Omental fat pad (tissue), 3 donors: ENCODE measurements at regions not wholly inside any gene's neighbourhood (a gene's known extent, or its start where the extent isn't known, plus 50 kb on each side); places are given as distances from the start of the nearest gene placed in this dataset.
A peak's percentile ranks its signal among the peaks of the same experiment; 100 is the strongest.

ENCODE experiments used
- ATAC-seq: fragments of 150-250 bp; one replicate; pipeline ENCODE4 v1.9.1; 2016; ENCODE audit warnings: mild to moderate bottlenecking, moderate library complexity; ENCODE audit not compliant: low FRiP score
- DNase-seq: peaks from one replicate; pipeline ENCODE4 v3.0.0-alpha.2; 2019; ENCODE audit warnings: low spot score
- TF ChIP-seq, protein P1 (sequence below), 3 donors: fragments of 450-650 bp; IDR thresholded peaks; one replicate each; pipeline ENCODE4 v1.5.1; 2016 to 2017; ENCODE audit warnings: antibody characterized with exemption in 3 of 3, mild to moderate bottlenecking in 3 of 3, moderate library complexity in 2 of 3

- TF ChIP-seq, protein P1, sequence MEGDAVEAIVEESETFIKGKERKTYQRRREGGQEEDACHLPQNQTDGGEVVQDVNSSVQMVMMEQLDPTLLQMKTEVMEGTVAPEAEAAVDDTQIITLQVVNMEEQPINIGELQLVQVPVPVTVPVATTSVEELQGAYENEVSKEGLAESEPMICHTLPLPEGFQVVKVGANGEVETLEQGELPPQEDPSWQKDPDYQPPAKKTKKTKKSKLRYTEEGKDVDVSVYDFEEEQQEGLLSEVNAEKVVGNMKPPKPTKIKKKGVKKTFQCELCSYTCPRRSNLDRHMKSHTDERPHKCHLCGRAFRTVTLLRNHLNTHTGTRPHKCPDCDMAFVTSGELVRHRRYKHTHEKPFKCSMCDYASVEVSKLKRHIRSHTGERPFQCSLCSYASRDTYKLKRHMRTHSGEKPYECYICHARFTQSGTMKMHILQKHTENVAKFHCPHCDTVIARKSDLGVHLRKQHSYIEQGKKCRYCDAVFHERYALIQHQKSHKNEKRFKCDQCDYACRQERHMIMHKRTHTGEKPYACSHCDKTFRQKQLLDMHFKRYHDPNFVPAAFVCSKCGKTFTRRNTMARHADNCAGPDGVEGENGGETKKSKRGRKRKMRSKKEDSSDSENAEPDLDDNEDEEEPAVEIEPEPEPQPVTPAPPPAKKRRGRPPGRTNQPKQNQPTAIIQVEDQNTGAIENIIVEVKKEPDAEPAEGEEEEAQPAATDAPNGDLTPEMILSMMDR (IDR thresholded peaks at IDR 0.05) = no peak
- no peak for DNase-seq
- no peak for ATAC-seq
Observed at GRCh38 chrX:78429172-78429571, 101.8 kb upstream of the CYSLTR1 start.

DNA sequence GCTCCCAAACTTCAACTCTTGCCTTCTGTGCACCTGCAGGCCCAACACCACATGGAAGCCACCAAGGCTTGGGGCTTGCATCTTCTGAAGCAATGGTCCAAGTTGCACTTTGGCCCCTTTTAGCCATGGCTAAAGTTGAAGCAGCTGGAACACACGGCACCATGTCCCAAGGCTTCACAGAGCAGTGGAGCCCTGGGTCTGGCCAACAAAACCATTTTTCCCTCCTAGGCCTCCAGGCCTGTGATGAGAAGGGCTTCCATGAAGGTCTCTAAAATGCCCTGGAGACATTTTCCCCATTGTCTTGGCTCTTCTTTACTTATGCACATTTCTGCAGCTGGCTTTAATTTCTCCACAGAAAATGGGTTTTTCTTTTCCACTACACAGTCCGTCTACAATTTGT is 61.3 kb upstream of the CYSLTR1 start:
- TF ChIP-seq, protein P1 (IDR thresholded peaks at IDR 0.05) = no peak
- no peak for ATAC-seq
- DNase-seq = no peak

GRCh38 chrX:78387364-78387763 is 60.0 kb upstream of the CYSLTR1 start:
- no peak for ATAC-seq
- TF ChIP-seq, protein P1 (IDR thresholded peaks at IDR 0.05) = no peak

DNA sequence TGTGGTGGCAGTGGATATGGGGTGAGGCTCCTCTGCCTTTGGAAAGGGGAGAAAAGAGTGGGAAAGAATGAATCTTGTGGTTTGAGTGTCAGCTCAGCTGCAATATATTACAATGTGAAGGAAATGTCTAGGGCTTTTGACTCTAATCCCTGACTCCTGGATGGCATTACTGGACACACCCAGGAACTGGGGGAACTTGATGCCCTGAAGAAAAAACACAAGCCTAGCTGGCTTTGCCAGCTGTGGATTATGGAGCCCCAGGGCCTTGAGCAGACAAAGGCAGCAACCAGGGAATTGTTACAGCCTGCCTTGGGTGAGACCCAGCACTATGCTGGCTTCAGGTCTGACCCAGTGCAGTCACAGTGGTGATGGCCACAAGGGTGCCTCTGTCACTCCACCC is 57.1 kb upstream of the CYSLTR1 start:
- no peak for ATAC-seq
- TF ChIP-seq, protein P1 (IDR thresholded peaks at IDR 0.05) = no peak
- DNase-seq = no peak

More at GRCh38 chrX:78387364-78387763, 60.0 kb upstream of the CYSLTR1 start:
- no peak for DNase-seq

DNA sequence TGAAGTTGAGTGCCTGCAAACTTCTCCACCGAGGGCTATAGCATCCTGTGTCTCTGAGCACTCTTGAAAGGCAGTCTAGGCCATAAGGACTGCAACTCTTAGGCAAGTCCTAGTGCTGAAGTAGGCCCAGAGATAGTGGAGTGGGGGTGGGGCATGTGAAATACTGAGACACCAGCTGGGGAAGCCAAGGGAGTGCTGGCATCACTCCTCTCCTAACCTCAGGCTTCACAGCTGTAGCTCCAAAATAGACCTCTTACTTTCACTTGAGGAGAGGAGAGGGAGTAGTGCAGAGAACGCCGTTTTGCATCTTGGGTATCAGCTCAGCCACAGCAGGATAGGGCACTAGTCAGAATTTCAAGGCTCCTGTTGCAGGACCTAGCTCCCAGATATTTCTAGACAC is 56.2 kb upstream of the CYSLTR1 start:
- DNase-seq (no peak), ATAC-seq (no peak)
- TF ChIP-seq, protein P1 (IDR thresholded peaks at IDR 0.05) = no peak

DNA sequence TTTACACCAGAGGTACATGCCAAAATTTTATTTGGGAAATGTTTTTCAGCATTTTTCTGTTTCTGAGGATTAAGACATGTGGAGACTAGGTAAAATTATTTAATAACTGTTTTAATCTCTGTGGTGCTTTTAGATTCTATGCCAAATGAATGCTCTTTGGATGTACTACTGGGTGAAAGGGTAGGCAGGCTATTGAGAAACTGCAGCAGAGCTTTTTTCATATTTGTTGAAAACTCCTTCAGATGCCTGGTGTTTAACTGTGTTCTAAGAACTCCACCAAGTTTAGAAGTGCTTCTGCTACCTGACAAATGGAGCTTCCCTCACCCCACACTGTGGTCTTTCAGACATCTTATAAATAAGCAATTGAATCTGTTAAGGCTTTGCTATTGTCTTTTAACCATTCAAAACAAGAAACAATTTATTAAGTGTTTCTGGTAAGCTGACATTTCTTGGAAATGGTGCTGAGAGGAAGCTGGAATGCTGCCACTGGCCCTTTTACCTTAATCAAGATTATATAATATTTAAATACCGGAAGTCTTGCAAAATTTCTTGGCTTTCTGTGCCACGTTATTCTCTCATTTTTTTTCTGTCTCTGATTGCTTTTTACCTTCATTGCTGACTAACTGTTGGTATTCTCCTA is 51.2 kb upstream of the CYSLTR1 start:
- DNase-seq = no peak
- TF ChIP-seq, protein P1 (IDR thresholded peaks at IDR 0.05) = no peak
- peak; percentile 68 for ATAC-seq
